Progenitor cell of endocrine pancreas (in vitro differentiated cells): ENCODE measurements at regions not wholly inside any gene's neighbourhood (a gene's known extent, or its start where the extent isn't known, plus 50 kb on each side); places are given as distances from the start of the nearest gene placed in this dataset.

Experiments used
- DNase-seq: peaks from one replicate; pipeline ENCODE4 v3.0.0; 2021; ENCODE audit warnings: low spot score; ENCODE audit not compliant: unreplicated experiment
- H3K27ac Mint-ChIP-seq: 2 replicates; pipeline ENCODE4 v1.8.0; 2021; ENCODE audit warnings: mild to moderate bottlenecking, moderate library complexity, mixed read lengths
- H3K27me3 Mint-ChIP-seq: 2 replicates; pipeline ENCODE4 v1.8.0; 2021; ENCODE audit warnings: mixed read lengths
- H3K36me3 Mint-ChIP-seq: 2 replicates; pipeline ENCODE4 v1.8.0; 2022; ENCODE audit warnings: mixed read lengths; ENCODE audit not compliant: insufficient read depth
- H3K4me1 Mint-ChIP-seq: 2 replicates; pipeline ENCODE4 v1.8.0; 2021; ENCODE audit warnings: low read depth, mixed read lengths
- H3K4me3 Mint-ChIP-seq: 2 replicates; pipeline ENCODE4 v1.8.0; 2021; ENCODE audit warnings: low read depth, mild to moderate bottlenecking, moderate library complexity, mixed read lengths
- H3K9me3 Mint-ChIP-seq: 2 replicates; pipeline ENCODE4 v1.8.0; 2021; ENCODE audit warnings: low read depth, mixed read lengths
- TF ChIP-seq, protein P1 (sequence below): fragments of 200-600 bp; sonication (generic); IDR thresholded peaks from one replicate; pipeline ENCODE4 v1.5.0; 2021; ENCODE audit warnings: antibody characterized with exemption, mild to moderate bottlenecking; ENCODE audit not compliant: unreplicated experiment

DNA sequence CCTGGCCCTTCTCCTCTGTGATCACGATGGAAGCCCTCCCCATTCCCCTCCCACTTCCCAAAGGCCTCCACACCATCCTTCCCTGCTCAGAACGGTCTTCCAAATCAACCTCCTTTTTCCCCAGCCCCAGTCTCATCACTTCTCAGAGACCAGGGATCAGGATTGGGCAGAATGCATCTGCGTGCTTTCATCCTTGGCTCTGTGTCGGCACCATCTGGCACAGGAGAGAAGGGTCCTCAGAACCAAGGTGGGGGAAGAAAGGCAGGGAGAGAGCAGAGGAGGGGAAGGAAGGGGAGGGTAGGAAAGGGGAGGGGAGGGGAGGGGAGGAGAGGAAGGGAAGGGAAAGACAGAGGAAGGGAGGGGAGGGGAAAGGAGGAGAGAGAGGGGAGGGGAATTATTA is 52.4 kb upstream of the FICD start:
- Mint-ChIP-seq H3K9me3 (no peaks in the 10 kb centered on the region), H3K36me3 (no peaks in the 10 kb centered on the region), H3K4me3 (no peak overlapping the region), H3K27me3 (peaks cover 20% of the 10 kb centered on the region), H3K4me1 (no peaks in the 10 kb centered on the region), H3K27ac (no peak overlapping the region)
- TF ChIP-seq, protein P1, sequence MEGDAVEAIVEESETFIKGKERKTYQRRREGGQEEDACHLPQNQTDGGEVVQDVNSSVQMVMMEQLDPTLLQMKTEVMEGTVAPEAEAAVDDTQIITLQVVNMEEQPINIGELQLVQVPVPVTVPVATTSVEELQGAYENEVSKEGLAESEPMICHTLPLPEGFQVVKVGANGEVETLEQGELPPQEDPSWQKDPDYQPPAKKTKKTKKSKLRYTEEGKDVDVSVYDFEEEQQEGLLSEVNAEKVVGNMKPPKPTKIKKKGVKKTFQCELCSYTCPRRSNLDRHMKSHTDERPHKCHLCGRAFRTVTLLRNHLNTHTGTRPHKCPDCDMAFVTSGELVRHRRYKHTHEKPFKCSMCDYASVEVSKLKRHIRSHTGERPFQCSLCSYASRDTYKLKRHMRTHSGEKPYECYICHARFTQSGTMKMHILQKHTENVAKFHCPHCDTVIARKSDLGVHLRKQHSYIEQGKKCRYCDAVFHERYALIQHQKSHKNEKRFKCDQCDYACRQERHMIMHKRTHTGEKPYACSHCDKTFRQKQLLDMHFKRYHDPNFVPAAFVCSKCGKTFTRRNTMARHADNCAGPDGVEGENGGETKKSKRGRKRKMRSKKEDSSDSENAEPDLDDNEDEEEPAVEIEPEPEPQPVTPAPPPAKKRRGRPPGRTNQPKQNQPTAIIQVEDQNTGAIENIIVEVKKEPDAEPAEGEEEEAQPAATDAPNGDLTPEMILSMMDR = no peak
- DNase-seq = no peak

DNA sequence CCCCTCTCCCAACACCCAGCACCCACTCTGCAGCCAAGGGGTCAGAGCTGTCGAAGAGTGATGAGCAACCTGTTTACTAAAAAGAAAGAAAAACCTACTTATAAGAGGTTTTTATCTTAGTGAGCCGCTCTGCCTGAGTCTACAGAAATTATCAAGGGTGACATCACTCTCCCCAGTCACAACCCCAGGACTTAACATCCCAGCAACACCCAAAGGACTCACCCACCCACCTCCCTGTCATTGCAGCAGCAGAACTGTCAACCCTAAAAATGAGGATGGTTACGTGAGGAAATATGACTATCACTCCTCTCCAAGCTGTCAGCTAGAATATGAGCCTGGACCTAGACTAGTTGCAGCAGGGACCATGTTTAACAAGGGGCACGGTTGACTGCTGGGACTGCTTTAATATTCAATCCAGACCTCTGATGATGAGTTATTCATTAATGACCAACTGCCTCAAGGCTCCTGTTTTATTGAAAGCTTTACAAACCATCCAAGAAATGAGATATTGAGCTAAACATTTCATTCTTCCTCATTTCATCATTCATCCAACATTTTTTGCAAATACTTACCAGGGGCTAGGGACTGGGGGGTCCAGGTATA is 53.9 kb upstream of the FICD start:
- Mint-ChIP-seq H3K27ac (no peak overlapping the region), H3K9me3 (no peaks in the 10 kb centered on the region), H3K4me3 (no peak overlapping the region), H3K36me3 (no peaks in the 10 kb centered on the region), H3K27me3 (peaks cover 20% of the 10 kb centered on the region), H3K4me1 (no peaks in the 10 kb centered on the region)
- DNase-seq = no peak
- TF ChIP-seq, protein P1 = no peak

DNA sequence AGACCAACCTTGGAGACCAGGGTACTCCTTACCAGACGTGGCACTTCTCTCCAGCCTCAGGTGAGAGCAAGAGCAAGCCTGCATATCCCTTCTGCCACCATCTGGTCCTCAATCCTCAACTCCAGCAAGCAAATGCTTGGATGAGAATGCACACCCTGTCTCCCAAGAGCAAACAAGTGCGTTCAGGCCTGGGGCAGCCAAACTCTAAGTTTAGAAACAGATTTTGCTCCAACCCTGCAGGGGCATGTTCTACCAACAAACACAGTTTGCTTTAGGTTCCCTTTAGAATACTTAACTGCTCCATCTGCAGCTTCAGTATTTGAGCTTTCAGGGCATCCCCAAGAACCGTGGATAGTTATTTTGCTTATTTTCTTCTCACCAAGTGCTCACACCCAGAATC is 55.9 kb upstream of the FICD start:
- H3K4me3 Mint-ChIP-seq = no peak overlapping the region
- H3K36me3 Mint-ChIP-seq = no peaks in the 10 kb centered on the region
- no peaks in the 10 kb centered on the region for H3K4me1 Mint-ChIP-seq
- DNase-seq = no peak
- no peak overlapping the region for H3K27ac Mint-ChIP-seq
- peaks cover 16% of the 10 kb centered on the region for H3K27me3 Mint-ChIP-seq
- TF ChIP-seq, protein P1 = no peak
- H3K9me3 Mint-ChIP-seq = no peaks in the 10 kb centered on the region

DNA sequence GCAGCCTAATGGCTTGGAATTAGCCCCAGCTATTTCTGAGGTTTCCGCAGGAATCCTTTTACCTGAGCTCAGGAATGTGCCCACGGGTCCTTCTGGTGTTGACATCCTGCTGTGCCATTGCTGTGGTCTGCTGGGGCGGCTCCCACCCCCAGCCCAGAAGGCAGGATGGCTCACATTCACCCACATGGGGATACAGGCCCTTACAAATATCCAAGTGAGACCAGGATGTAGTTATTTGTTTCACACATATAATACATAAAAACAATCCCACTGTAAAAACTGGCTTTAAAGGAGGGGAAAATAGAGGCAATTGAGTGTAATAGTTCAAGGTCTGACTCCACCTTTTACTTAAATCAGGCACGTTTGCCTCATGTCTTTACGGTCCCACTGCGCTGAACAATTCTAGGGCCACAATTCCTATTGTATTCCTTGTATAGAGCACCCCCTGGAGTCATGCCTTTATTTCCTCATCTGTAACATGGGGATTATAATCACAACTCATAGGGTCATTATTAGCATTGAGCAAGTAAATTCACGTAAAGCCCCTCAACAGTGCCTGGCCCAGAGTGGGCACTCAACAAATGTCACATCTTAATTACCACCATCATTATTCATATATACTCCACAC is 57.2 kb upstream of the FICD start:
- H3K9me3 Mint-ChIP-seq = no peaks in the 10 kb centered on the region
- peaks cover 15% of the 10 kb centered on the region for H3K27me3 Mint-ChIP-seq
- no peaks in the 10 kb centered on the region for H3K4me1 Mint-ChIP-seq
- H3K36me3 Mint-ChIP-seq = no peaks in the 10 kb centered on the region
- no peak overlapping the region for H3K4me3 Mint-ChIP-seq
- TF ChIP-seq, protein P1 = no peak
- no peak overlapping the region for H3K27ac Mint-ChIP-seq
- no peak for DNase-seq

DNA sequence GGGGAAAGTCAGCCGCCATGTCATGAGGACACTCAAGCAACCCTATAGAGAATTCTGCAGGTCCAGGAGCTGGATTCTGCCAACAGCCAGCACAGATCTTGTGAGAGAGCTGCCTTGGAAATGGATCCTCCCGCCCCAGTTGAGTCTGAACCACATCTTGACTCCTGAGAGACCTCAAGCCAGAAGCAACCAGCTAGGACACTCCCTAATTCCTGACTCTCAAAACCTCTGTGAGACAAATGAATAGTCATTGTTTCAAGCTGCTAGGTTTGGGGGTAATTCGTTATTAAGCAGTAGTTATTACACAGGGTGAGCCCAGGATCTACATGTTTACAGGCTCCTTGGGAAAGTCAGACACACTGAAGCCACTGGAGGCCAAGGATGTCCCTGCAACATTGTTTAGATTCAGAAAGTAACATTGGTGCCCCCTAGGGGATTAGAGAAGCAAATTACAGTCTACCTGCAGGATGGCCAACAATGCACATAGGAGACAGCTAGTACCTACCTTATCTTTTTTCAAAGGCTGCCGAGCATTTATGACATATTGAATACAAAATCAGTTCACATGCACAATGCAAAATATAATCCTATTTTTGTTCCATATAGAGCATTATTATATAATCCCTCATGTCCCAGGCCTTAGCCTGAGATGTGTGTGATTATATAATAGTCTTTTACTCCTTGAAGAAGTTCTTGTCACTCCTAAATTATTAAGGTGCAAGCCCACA is 57.9 kb upstream of the FICD start:
- H3K27ac Mint-ChIP-seq = no peak overlapping the region
- H3K4me1 Mint-ChIP-seq = no peaks in the 10 kb centered on the region
- H3K36me3 Mint-ChIP-seq = no peaks in the 10 kb centered on the region
- H3K27me3 Mint-ChIP-seq = peaks cover 13% of the 10 kb centered on the region
- H3K4me3 Mint-ChIP-seq = no peak overlapping the region
- peak; percentile 10 for DNase-seq
- no peaks in the 10 kb centered on the region for H3K9me3 Mint-ChIP-seq
- TF ChIP-seq, protein P1 = peak; percentile 80
